HL-60 (cell line): ENCODE measurements at regions not wholly inside any gene's neighbourhood (a gene's known extent, or its start where the extent isn't known, plus 50 kb on each side); places are given as distances from the start of the nearest gene placed in this dataset.

Experiments used
- CTCF ChIP-seq: IDR thresholded peaks from one replicate; pipeline ENCODE4 v1.5.1; 2011; ENCODE audit warnings: low read length, control low read depth, inconsistent platforms; ENCODE audit not compliant: insufficient read depth
- GABPA ChIP-seq: IDR thresholded peaks from 2 replicates; pipeline ENCODE4 v1.6.1; 2012; ENCODE audit warnings: low read depth
- POLR2AphosphoS5 ChIP-seq: IDR thresholded peaks from 2 replicates; pipeline ENCODE4 v1.6.1; 2012; ENCODE audit warnings: low read depth
- REST ChIP-seq: IDR thresholded peaks from 2 replicates; pipeline ENCODE4 v1.6.1; 2012; ENCODE audit warnings: low read depth; ENCODE audit not compliant: insufficient replicate concordance
- SPI1 ChIP-seq: IDR thresholded peaks from 2 replicates; pipeline ENCODE4 v1.6.1; 2012; ENCODE audit warnings: low read depth, mild to moderate bottlenecking, borderline replicate concordance

GRCh38 chr4:124111922-124112321 lies 600.6 kb downstream of the ANKRD50 start:
- no peak for TF ChIP-seq REST
- no peak for TF ChIP-seq CTCF
- no peak for TF ChIP-seq POLR2AphosphoS5
- no peak for TF ChIP-seq GABPA
- TF ChIP-seq SPI1: no peak
